HG03432 (cell line): ENCODE measurements at regions not wholly inside any gene's neighbourhood (a gene's known extent, or its start where the extent isn't known, plus 50 kb on each side); places are given as distances from the start of the nearest gene placed in this dataset.

Experiments used
- ATAC-seq: cut with Tn5 transposase; IDR thresholded peaks from one replicate; pipeline ENCODE4 v1.9.1; 2021; ENCODE audit warnings: mild to moderate bottlenecking, moderate library complexity; ENCODE audit not compliant: unreplicated experiment

DNA sequence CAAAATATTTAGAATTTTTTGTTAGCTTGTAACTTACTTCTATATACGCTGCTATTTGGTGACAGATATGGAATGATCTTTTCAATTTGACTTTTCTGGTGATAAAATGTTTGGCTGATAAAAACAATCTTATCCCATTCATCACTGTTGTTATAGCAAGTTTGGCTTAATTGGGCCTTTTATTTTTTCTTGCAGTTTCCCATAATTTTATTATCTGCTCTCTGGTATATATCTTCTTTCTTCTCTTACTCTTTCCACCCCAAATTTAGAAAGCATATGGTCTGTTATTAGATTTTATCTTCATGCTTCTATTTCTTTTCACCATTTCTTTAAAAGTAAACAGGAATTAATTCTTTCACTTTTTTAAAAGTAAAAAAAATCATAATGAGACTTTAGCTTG, 474.4 kb downstream of the TLE1 start:
- no peak for ATAC-seq

DNA sequence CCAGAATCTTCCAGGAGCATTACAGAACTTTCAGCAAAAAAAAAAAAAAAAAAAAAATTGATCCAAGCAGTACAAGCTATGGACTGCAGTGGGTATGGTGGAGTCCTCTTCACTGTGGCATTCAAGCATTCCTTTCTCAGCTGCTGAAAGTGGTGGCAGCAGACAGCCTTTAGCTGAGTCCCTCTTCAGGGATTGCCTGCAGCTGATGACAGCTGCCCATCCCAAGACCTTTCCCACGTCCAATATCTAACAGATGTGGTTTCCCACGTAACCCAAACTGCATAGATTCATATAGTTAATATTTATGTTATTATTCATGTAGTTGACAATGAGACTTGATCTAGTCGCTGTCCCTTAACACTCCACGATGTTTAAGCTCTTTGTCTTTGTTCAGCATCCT, 475.9 kb downstream of the TLE1 start:
- ATAC-seq, result no peak

DNA sequence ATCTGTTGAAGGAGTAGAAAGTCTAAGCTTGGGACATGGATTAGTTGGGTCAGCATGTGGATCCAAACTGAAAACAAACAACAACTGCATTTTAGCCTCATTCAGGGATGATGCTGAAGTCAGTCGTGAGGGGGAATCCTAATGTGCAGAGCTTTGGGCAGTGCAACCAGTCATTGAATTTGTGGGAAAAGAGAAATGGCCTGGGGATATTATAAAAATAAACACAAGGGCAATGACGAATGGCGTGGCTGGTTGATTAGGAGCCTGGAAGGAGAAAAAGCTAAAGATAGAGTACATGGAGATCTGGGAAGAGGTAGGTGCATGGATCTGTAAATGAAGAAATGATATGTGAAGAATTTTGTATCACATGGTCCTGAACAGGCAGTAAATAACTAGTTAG, 477.6 kb downstream of the TLE1 start:
- no peak for ATAC-seq

DNA sequence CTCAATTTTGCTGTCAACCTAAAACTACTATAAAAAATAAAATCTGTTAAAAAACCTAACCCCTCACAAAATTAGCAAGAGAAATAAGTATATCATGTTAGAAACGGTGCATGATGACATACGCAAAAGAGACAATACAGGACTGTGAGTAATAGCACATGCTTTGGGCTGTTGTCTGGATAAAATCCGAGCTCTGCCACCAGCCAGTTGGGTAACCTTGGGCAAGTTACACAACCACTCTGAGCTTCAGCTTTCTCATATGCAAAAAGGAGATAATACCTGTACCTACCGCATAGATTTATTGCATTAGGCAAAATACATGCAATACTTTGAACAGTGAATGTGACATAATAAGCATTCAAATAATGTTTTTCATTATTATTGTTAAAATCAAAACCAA, 481.7 kb downstream of the TLE1 start:
- no peak for ATAC-seq

DNA sequence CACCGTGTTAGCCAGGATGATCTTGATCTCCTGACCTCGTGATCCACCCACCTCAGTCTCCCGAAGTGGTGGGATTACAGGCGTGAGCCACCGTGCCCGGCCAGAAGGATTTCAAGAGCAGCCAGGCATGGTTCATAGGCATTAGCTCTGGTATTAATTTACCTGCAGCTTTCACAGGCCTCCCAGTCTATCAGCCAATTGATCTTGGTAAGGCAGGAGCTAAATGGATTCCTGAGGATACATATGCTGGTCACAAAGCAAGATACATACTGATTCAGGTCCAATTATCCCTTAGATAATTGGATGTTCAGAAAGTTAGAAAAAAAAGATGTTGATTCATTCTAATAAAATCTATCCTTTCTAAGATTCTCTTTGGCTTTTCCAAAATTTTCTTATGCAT, 487.1 kb downstream of the TLE1 start:
- no peak for ATAC-seq

DNA sequence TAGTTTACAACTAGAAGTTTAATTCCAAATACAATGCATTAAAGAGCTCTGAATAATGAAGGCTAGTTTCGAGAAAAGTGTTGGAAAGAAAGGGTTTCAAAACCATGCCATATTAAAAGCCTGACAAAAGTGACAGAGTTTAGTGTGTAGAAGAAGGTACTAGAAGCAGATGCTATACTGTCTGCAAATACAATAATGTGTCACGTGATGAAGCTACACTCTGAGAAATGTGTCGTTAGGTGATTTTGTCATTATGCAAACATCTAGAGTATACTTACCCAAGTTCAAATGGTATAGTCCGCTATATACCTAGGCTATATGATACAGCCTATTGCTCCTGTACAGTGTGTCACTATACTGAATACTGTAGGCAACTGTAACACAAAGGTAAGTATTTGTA, 494.1 kb downstream of the TLE1 start:
- no peak for ATAC-seq

DNA sequence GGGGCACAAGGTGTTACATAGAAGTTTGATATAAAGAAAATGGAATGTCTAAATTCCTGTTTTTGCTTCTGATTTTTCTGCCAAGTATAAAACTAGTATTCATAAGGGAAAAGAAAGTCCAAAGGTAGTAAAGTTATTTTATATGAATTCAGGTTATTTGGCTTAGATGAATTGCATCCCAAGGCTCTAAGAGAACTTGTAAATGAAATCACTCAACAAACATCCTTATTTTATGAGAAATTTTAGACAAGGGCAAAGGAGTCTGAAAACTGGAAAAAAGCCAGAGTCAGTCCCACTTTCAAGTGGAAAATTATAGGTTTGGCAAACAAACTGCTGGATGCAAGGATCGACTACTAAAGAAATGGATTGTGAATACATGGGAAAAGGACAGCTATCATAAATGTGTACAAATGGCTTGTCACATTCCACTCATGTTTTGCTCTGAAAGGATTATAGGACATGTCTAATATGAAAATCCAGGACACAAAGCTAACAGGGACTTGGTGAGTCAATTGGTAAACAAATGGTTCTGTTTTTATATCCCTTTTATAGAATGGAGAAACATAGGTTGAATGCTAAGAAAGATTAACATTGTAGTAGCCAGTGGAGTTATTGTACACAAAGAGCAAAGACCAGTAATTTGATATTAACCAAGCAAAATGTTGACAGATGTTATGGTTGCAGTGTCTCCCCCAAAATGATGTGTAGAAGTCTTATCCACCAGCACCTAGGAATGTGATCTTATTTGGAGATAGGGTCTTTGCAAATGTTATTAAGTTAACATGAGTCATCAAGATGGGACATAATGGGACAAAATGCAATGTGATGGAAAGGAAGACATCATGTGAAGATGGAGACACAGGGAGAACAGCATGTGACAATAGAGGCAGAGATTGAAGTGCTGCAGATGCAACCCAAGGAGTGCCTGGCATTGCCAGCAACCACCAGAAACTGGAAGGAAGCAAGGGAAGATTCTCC, 495.7 kb downstream of the TLE1 start:
- ATAC-seq, result no peak

DNA sequence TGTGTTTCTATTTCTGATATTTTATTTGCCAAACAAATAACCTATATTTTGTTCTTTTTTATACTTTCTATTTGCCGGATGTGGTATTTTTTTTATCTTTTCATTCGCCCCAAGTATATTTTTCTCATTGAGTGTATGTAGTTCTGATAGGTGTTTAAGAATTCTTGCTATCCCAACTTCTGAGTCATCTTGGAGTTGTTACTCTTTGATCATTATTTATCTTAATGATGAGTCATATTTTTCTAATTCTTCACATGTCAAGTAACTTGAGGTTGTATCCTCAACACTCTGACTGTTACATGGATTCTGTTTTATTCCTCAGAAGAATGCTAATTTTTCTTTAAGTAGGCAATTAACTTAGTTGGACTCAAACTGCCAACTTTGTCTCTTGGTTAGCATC, 498.1 kb downstream of the TLE1 start:
- no peak for ATAC-seq

DNA sequence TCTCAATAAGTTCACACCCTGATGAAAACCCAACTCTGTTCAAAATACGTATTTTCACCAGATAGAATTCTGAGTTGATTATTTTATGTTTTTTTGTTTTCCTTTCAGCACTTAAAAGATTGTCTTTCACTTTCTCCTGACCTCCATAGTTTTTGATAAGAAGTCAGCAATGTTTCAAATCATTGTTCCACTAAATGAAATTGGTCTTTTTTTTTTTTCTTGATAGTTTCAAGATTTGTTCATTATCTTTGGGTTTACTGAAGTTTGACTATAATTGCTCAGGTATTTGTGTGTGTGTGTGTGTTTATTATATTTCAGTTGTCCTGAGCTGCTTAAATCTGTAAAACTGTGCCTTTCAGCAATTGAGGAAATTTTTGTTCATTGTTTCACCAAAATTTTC, 498.7 kb downstream of the TLE1 start:
- no peak for ATAC-seq

DNA sequence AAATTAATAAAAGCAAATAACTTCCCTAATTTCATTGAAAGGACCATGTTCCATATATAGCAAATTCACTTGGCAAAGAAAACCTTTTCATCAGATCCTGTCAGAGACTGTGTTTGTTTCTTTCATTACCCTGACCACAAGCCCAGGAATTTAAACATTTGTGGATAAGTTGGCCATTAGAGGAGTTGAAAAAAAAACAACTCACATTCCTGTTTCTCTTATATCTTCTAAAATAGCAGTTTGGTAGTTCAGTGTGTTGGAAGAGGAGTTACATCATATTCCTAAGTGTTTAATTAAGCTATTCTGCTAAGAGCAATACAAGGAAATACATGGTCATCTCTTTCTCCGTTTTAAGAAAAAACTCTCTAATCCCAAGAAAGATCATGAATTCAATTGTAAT, 505.6 kb downstream of the TLE1 start:
- ATAC-seq, result no peak

DNA sequence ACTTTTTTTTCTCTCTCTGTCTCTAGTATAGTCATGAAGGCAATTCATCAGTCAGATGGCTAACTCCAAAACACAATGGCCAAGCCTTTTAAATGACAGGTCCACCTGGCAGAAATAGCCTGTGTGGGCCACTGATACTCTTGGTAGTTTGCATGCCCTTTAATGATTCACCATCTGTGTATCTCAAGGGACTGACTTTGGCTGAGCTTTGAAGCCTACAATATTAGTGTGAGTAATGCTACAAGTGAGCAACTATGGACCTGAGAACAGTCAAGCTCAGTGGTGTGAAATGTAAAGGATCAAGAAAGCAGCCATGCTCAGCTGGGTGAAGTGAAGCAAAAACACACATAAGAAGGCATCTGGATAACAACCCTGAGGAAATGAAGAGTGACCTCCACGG, 506.9 kb downstream of the TLE1 start:
- peak; percentile 65 for ATAC-seq

DNA sequence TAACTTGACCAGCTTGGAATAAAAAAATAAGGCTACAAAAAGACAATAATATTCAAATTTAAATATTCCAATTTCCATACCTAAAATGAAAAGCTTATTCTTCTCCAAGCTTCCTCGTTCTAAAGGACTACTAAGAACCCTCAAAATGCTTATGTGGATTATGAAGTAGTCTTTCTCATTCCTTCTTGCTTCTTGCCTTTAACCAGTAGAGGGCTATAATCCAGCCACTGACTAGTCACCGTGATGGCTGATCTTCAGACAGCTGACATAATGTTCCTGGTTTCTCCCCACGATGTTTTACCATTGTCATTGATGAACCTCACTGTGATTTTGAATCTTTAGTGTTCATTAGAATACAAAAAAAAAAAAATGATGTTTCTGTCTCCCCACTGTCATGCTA, 515.3 kb downstream of the TLE1 start:
- ATAC-seq, result no peak

DNA sequence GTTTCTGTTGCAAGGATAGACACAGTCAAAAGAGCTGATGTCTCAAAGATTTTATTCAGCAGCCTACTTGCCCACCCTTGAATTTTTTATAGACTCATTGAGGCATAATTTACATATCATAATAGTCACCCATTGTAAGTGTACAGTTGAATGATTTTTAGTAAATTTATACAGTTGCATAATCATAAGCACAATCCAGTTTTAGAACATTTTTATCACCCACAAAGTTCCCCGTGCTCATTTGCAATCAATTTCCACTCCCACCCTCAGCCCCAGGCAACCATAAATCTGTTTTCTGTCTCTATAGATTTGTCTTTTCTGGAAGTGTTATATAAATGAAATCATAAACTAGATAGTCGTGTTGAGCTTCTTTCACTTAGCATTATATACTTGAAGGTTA, 517.7 kb downstream of the TLE1 start:
- ATAC-seq, result no peak

DNA sequence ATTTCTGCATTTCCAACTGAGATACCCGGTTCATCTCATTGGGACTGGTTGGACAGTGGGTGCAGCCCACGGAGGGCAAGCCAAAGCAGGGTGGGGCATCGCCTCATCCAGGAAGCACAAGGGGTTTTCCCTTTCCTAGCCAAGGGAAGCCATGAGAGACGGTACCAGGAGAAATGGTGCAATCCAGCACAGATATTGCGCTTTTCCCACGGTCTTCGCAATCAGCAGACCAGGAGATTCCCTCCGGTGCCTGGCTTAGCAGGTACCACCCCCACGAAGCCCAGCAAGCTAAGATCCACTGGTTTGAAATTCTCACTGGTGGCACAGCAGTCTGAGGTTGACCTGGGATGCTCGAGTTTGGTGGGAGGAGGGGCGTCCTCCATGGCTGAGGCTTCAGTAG, 527.0 kb downstream of the TLE1 start:
- ATAC-seq, result no peak

DNA sequence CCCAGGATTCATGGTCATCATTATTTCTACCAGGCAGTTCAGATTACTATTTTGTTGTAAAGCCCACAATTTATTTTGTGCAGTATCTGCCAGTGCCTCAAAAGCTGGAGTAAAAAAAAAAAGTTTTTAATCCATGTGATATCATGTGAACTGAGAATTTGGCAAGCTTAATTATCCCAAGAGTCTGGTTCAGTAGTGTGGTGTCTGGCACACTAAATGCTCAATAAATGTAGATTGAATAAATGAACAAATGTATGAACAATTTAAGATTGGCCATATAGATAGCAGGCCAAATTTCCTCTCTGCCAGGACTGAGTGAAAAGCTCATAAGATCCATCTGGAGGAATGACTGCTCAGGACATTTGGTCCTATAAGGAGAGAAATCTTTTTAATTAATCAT, 533.0 kb downstream of the TLE1 start:
- no peak for ATAC-seq

DNA sequence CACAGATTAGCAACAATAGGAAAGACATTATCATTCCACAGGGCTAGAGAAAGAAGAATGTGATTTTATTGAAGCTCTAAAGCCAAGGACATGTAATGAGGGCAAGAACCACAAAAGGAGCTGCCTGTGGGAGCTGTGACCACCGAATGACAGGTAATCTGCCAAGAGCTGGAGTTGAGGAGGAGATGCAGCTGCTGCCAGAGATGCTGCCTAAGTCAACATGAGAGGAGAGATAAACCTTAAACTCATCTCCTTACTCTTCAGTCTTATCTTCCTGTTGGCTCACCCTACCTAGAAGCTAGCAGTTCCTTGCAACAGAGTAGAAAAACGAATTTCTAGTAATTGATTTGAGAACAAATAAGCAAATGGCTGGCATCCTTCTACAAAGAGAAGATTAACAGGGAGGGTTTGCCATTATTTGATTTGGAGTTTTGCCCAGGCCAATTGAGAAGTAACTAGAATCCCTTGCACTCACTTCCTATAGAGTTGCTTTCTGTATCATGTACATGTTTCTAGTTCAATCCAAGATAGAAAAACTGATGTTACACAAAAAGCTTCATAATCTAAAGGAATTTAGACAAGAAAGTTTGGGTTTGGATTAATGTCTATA, 539.2 kb downstream of the TLE1 start:
- no peak for ATAC-seq

DNA sequence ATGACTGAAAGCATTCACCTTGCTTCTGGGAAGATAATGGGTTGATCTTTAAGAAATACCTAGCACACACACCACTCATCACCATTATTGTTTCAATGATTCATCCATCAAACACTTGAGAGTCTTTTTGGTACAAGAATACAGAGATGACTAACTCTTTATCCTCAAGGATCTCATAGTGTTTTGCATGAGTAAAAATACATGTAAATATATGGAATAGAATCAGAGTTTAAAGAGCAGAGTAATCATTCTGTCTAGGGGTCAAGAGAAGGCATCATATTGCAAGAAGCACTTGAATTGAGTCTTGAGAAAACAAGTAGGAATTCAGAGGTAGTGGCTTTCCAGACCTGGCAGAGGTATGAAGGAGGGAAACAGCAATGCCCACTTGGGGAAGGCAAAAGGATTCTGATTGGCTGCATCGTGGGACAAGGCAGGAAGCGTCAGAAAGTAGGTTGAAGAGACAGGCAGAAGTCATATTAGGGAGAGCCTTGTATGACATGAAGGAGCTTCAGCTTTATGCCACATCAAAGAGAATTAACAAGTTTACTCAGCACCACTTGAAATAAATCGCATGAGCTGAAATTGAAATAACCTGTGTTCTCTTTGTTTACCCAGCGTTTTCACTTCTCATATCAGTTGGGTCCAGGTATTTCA, 542.5 kb downstream of the TLE1 start:
- ATAC-seq, result no peak

DNA sequence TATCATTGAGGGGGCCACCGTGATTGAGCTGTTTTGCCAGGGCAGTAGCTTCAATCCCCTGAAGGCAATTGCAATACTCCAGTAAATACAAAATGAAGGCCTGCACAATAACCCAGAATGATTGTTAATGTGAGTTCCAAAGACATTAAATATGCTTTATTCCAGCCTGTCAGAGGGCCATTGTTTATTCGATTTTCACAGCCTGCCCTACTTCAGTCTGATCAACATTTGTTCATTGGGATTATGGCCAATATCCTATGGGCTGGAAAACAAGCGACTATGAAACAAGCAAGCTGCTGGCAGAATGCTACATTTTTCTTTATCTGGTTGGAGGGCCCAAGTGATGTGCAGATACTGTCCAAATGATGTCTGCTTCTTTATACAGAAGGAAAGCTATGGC, 543.1 kb downstream of the TLE1 start:
- no peak for ATAC-seq

DNA sequence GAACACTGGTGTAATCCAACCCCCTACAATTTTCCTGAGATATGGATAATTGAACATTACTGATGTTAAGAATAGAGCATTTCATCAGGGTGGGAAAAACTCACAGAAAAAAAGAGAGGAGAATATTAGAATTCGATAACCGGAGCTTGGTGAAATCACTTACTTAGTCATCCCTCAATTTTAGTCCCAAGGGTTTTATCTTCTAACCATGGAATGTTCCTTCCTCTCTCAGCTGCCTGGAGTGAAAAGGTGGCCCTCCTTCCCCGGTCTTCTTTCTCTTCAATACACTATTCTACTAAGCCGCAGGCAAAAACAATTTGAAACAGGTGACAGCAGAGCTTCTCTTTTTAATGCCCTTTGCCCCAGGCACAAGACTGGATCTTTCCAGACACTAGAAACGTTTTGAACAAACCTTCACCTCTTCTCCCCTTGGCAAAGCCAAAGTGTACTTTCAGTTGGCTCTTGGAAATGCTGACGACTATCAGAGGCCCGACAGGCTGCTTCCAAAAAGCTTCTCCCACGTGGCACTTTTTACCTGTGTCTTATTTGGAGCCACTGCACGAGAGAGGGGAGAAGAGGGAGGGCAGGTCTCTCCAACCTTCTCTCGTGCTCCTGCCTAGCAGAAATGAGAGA, 543.9 kb downstream of the TLE1 start:
- no peak for ATAC-seq

DNA sequence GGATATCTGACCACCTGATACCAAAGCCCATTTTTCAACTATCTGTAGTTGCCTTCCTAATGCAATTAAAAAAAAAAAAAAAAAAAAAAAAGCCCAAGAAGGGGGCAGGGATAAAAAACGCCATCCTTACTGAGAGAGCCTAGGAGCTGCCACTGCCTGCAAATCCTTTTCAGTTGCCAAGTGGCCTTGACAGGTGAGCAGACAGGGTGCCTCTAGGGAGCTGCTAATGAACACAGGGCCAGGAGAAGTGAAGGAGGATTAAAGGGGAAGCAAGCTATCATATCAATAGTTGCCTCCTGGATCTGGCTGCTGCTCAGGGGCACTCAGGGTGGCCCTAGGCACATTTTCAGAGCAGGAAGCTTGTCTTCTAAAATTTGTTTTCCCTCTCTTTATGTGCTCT, 547.4 kb downstream of the TLE1 start:
- ATAC-seq, result no peak

DNA sequence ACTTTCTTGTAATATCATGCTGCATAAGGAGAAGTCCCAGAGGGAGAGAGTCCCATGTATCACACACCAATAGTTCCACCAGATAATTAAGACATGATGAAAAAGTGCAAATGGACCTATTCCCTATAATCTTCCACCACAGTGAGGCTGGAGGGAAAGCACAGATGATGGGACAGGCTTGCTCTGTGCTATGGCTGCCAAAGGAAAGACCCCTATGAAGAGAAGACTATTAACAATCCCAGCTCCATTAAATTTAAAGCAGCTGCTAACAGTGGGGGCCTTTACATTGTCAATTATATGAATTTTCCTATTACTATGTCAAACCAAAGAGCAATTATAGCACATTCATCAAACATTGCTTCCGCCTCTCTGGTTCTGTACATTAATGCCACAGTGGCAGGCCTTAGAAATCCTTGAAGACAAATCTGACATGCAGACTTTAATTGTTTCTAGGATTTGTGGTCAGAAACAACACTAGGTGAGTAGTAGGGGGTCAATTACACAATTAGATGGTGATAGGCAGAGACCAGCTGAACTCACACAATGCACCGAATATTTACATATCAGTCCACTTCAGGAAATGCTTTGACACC, 551.3 kb downstream of the TLE1 start:
- no peak for ATAC-seq
